ENCODE measurements at regions not wholly inside any gene's neighbourhood (a gene's known extent, or its start where the extent isn't known, plus 50 kb on each side); places are given as distances from the start of the nearest gene placed in this dataset.
"Not testable (repeated sequence)": the region's sequence is repeated elsewhere in the genome, so short reads cannot be mapped to it uniquely, and the experiment has no call there.

DNA sequence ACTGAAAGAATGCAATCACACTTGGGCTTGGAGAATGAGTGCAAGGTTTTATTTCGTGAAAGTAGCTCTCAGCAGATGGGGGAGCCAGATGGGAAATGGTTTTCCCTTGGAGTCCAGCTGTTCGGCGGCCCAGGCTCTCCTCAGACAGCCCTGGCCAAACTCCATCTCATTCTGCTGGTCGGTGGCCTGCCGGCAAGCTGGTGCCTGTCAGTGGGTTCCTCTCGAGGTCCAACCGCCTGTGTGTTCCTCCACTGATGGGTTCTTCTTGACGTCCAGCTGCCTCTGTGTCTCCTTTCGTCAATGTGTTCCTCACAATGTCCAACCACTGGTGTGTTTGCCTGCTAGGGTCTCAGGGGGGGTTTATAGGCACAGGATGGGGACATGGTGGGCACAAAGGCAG, 80.3 kb downstream of the POU3F4 start:
- intact Hi-C loops (cut with micrococcal nuclease; ENCODE audit: unreplicated experiment): no loop called here
- Histone ChIP-seq H3K9me3 (no peaks in the 10 kb centered on the region), H3K27me3 (replicated peaks; ENCODE audit: control insufficient read depth, insufficient read depth, low read length) (no peaks in the 10 kb centered on the region), H3K4me3 (ENCODE audit: low read depth, low read length) (no peak overlapping the region), H3K36me3 (ENCODE audit: control insufficient read depth, insufficient read depth, low read length) (no peaks in the 10 kb centered on the region), H3K4me1 (no peaks in the 10 kb centered on the region)
- Mint-ChIP-seq H3K9me3 (ENCODE audit: unreplicated experiment) (no peaks in the 10 kb centered on the region), H3K4me3 (ENCODE audit: unreplicated experiment) (no peak overlapping the region), H3K27ac (ENCODE audit: unreplicated experiment) (no peak overlapping the region), H3K27me3 (ENCODE audit: insufficient read depth, unreplicated experiment) (no peaks in the 10 kb centered on the region), H3K36me3 (ENCODE audit: insufficient read depth, unreplicated experiment) (no peaks in the 10 kb centered on the region), H3K4me1 (ENCODE audit: low read depth, unreplicated experiment) (no peaks in the 10 kb centered on the region)
- no peak for DNase-seq
- BruUV-seq (replicated peaks): no TSS peak
- TF ChIP-seq, protein P1, sequence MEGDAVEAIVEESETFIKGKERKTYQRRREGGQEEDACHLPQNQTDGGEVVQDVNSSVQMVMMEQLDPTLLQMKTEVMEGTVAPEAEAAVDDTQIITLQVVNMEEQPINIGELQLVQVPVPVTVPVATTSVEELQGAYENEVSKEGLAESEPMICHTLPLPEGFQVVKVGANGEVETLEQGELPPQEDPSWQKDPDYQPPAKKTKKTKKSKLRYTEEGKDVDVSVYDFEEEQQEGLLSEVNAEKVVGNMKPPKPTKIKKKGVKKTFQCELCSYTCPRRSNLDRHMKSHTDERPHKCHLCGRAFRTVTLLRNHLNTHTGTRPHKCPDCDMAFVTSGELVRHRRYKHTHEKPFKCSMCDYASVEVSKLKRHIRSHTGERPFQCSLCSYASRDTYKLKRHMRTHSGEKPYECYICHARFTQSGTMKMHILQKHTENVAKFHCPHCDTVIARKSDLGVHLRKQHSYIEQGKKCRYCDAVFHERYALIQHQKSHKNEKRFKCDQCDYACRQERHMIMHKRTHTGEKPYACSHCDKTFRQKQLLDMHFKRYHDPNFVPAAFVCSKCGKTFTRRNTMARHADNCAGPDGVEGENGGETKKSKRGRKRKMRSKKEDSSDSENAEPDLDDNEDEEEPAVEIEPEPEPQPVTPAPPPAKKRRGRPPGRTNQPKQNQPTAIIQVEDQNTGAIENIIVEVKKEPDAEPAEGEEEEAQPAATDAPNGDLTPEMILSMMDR (IDR thresholded peaks at IDR 0.05; ENCODE audit: insufficient read depth in 1 of 2, low read depth in 1 of 2, low read length in 1 of 2, severe bottlenecking in 1 of 2, unreplicated experiment in 1 of 2): no peak
- POLR2A ChIA-PET: interaction anchor here (0.6 kb wide), 1 partner anchor 29 kb away, joined by 3 read pairs; no protein-coding TSS in a partner anchor
- CTCF ChIA-PET: no interaction called here

DNA sequence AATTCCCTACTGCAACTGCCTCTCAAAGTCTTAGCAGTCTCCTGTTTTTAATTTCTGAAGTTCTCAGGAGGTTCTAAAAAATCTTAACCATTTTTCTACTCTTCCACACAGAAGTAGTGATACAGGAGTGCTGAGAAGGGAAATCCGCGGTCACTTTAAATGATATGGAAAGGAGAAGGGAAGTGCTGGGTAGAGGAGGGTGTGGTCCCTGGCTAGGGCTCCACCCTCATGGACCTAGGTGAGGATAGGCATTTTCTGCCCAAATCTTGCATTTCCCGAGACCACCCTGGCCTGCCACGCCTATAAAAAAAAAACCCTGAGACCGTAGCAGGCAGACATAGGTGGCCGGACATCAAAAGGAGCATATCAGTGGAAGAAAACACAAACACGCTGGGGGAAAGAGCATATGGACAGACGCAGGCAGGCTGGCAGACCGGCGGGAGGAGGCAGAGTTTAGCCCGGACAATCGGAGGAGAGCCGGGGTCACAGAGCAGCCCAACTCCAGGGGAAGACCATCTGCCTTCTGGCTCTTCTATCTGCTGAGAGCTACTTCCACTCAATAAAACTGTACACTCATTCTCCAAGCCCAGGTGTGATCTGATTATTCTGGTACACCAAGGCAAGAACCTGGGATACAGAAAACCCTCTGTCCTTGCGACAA, 85.7 kb downstream of the POU3F4 start:
- H3K27me3 Mint-ChIP-seq (ENCODE audit: insufficient read depth, unreplicated experiment): no peaks in the 10 kb centered on the region
- Histone ChIP-seq H3K4me1 (no peaks in the 10 kb centered on the region), H3K27me3 (replicated peaks; ENCODE audit: control insufficient read depth, insufficient read depth, low read length) (no peaks in the 10 kb centered on the region), H3K4me3 (ENCODE audit: low read depth, low read length) (no peak overlapping the region), H3K36me3 (ENCODE audit: control insufficient read depth, insufficient read depth, low read length) (no peaks in the 10 kb centered on the region), H3K9me3 (no peaks in the 10 kb centered on the region)
- no peak for DNase-seq
- TF ChIP-seq, protein P1 (IDR thresholded peaks at IDR 0.05; ENCODE audit: insufficient read depth in 1 of 2, low read depth in 1 of 2, low read length in 1 of 2, severe bottlenecking in 1 of 2, unreplicated experiment in 1 of 2): no peak
- no peak overlapping the region for H3K4me3 Mint-ChIP-seq (ENCODE audit: unreplicated experiment)
- intact Hi-C loops (cut with micrococcal nuclease; ENCODE audit: unreplicated experiment): no loop called here
- BruUV-seq (replicated peaks): no TSS peak
- CTCF ChIA-PET: no interaction called here
- H3K9me3 Mint-ChIP-seq (ENCODE audit: unreplicated experiment): no peaks in the 10 kb centered on the region
- H3K27ac Mint-ChIP-seq (ENCODE audit: unreplicated experiment): no peak overlapping the region
- H3K36me3 Mint-ChIP-seq (ENCODE audit: insufficient read depth, unreplicated experiment): no peaks in the 10 kb centered on the region
- no peaks in the 10 kb centered on the region for H3K4me1 Mint-ChIP-seq (ENCODE audit: low read depth, unreplicated experiment)
- POLR2A ChIA-PET: no interaction called here

DNA sequence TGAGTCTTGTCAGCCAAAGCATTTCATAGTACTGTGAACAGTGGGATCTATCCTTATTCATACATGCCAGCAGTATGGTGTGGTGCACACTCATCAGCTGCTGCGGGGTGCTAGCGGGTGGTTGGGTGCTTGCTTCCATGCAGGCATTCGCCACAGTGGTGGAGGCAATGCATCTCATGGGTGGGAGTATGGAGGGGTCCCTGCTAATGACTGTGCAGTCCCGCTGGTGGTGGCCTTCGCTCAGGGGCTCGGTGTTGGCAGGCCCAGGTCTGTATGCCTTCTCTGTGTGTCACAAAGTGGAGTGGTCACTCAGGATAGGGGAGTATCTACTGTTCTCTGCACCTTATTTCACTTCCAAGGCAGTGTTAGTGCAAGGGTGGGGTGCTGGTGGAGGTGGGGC, 122.6 kb downstream of the POU3F4 start:
- CTCF ChIA-PET: no interaction called here
- H3K4me3 Mint-ChIP-seq (ENCODE audit: unreplicated experiment): no peak overlapping the region

DNA sequence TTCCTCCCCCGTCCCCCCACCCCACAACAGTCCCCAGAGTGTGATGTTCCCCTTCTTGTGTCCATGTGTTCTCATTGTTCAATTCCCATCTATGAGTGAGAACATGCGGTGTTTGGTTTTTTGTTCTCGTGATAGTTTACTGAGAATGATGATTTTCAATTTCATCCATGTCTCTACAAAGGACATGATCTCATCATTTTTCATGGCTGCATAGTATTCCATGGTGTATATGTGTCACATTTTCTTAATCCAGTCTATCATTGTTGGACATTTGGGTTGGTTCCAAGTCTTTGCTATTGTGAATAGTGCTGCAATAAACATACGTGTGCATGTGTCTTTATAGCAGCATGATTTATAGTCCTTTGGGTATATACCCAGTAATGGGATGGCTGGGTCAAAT, 141.6 kb downstream of the POU3F4 start:
- intact Hi-C loops (cut with micrococcal nuclease; ENCODE audit: unreplicated experiment); H3K27me3 Mint-ChIP-seq (ENCODE audit: insufficient read depth, unreplicated experiment); BruUV-seq (replicated peaks); CTCF ChIA-PET; H3K4me1 ChIP-seq; H3K4me3 ChIP-seq (ENCODE audit: low read depth, low read length); H3K9me3 Mint-ChIP-seq (ENCODE audit: unreplicated experiment); H3K36me3 ChIP-seq (ENCODE audit: control insufficient read depth, insufficient read depth, low read length); H3K27me3 ChIP-seq (replicated peaks; ENCODE audit: control insufficient read depth, insufficient read depth, low read length); H3K9me3 ChIP-seq; H3K36me3 Mint-ChIP-seq (ENCODE audit: insufficient read depth, unreplicated experiment); DNase-seq; H3K4me1 Mint-ChIP-seq (ENCODE audit: low read depth, unreplicated experiment); POLR2A ChIA-PET; H3K4me3 Mint-ChIP-seq (ENCODE audit: unreplicated experiment); H3K27ac Mint-ChIP-seq (ENCODE audit: unreplicated experiment): not testable (repeated sequence)

More for the DNA sequence above, 122.6 kb downstream of the POU3F4 start:
- no peak overlapping the region for H3K4me3 ChIP-seq (ENCODE audit: low read depth, low read length)
- intact Hi-C loops (cut with micrococcal nuclease; ENCODE audit: unreplicated experiment): no loop called here
- Mint-ChIP-seq H3K36me3 (ENCODE audit: insufficient read depth, unreplicated experiment) (no peaks in the 10 kb centered on the region), H3K4me1 (ENCODE audit: low read depth, unreplicated experiment) (no peaks in the 10 kb centered on the region), H3K27ac (ENCODE audit: unreplicated experiment) (no peak overlapping the region), H3K9me3 (ENCODE audit: unreplicated experiment) (no peaks in the 10 kb centered on the region), H3K27me3 (ENCODE audit: insufficient read depth, unreplicated experiment) (no peaks in the 10 kb centered on the region)
- DNase-seq: no peak
- H3K9me3 ChIP-seq: no peaks in the 10 kb centered on the region
- TF ChIP-seq, protein P1 (IDR thresholded peaks at IDR 0.05; ENCODE audit: insufficient read depth in 1 of 2, low read depth in 1 of 2, low read length in 1 of 2, severe bottlenecking in 1 of 2, unreplicated experiment in 1 of 2): no peak
- no peaks in the 10 kb centered on the region for H3K27me3 ChIP-seq (replicated peaks; ENCODE audit: control insufficient read depth, insufficient read depth, low read length)
- H3K36me3 ChIP-seq (ENCODE audit: control insufficient read depth, insufficient read depth, low read length): no peaks in the 10 kb centered on the region
- BruUV-seq (replicated peaks): no TSS peak
- no peaks in the 10 kb centered on the region for H3K4me1 ChIP-seq
- POLR2A ChIA-PET: no interaction called here

All from Caco-2 (cell line).